ENCODE measurements at regions not wholly inside any gene's neighbourhood (a gene's known extent, or its start where the extent isn't known, plus 50 kb on each side); places are given as distances from the start of the nearest gene placed in this dataset.

- Histone ChIP-seq H3K27ac (no peak overlapping the region), H3K27me3 (no peaks in the 10 kb centered on the region), H3K36me3 (no peaks in the 10 kb centered on the region), H3K9ac (no peak overlapping the region), H4K20me1 (no peaks in the 10 kb centered on the region), H3K4me1 (no peaks in the 10 kb centered on the region), H3K4me3 (no peak overlapping the region), H3K9me3 (replicated peaks in 1 of 11) (peaks cover 0 to 10% (median 0%) of the 10 kb centered on the region in 11 experiments; a peak in 1 of 22 replicates), H3K4me2 (no peak overlapping the region)
- TF ChIP-seq Cebpa-rat (IDR thresholded peaks at IDR 0.05): no peak
Measured at GRCh38 chr1:83631851-83632250, 367.1 kb downstream of the TTLL7 start.

- no peak overlapping the region for H3K9ac ChIP-seq
- no peaks in the 10 kb centered on the region for H3K4me1 ChIP-seq
- H3K36me3 ChIP-seq: no peaks in the 10 kb centered on the region
- TF ChIP-seq Cebpa-rat (IDR thresholded peaks at IDR 0.05): no peak
- H3K9me3 ChIP-seq (replicated peaks in 1 of 11): peaks cover 0 to 10% (median 0%) of the 10 kb centered on the region in 11 experiments; a peak in 1 of 22 replicates
- H3K27ac ChIP-seq: no peak overlapping the region
- no peaks in the 10 kb centered on the region for H3K27me3 ChIP-seq
- H4K20me1 ChIP-seq: no peaks in the 10 kb centered on the region
- no peak overlapping the region for H3K4me3 ChIP-seq
- no peak overlapping the region for H3K4me2 ChIP-seq
Measured at GRCh38 chr1:83627045-83627444, 371.9 kb downstream of the TTLL7 start.

GRCh38 chr1:83626603-83627002 is 372.3 kb downstream of the TTLL7 start:
- Histone ChIP-seq H3K27ac (no peak overlapping the region), H3K9ac (no peak overlapping the region), H3K4me2 (no peak overlapping the region), H4K20me1 (no peaks in the 10 kb centered on the region), H3K9me3 (replicated peaks in 1 of 11) (peaks cover 0 to 10% (median 0%) of the 10 kb centered on the region in 11 experiments; a peak in 1 of 22 replicates), H3K4me1 (no peaks in the 10 kb centered on the region), H3K27me3 (no peaks in the 10 kb centered on the region), H3K36me3 (no peaks in the 10 kb centered on the region), H3K4me3 (no peak overlapping the region)
- TF ChIP-seq Cebpa-rat (IDR thresholded peaks at IDR 0.05): no peak

GRCh38 chr1:83625646-83626045 is 373.3 kb downstream of the TTLL7 start:
- Histone ChIP-seq H3K27ac (no peak overlapping the region), H4K20me1 (no peaks in the 10 kb centered on the region), H3K27me3 (no peaks in the 10 kb centered on the region), H3K9me3 (replicated peaks in 1 of 11) (peaks cover 0 to 10% (median 0%) of the 10 kb centered on the region in 11 experiments; a peak in 1 of 22 replicates), H3K36me3 (no peaks in the 10 kb centered on the region), H3K4me3 (no peak overlapping the region), H3K4me1 (no peaks in the 10 kb centered on the region), H3K4me2 (no peak overlapping the region), H3K9ac (no peak overlapping the region)
- no peak for TF ChIP-seq Cebpa-rat (IDR thresholded peaks at IDR 0.05)

GRCh38 chr1:83620016-83620415 is 378.9 kb downstream of the TTLL7 start:
- Histone ChIP-seq H3K4me3 (no peak overlapping the region), H3K27ac (no peak overlapping the region), H3K36me3 (no peaks in the 10 kb centered on the region), H3K4me1 (no peaks in the 10 kb centered on the region), H3K27me3 (no peaks in the 10 kb centered on the region), H3K9ac (no peak overlapping the region), H3K9me3 (replicated peaks in 1 of 11) (no peaks in the 10 kb centered on the region), H3K4me2 (no peak overlapping the region), H4K20me1 (no peaks in the 10 kb centered on the region)
- no peak for TF ChIP-seq Cebpa-rat (IDR thresholded peaks at IDR 0.05)

- no peaks in the 10 kb centered on the region for H3K36me3 ChIP-seq
- no peak overlapping the region for H3K27ac ChIP-seq
- no peak for TF ChIP-seq Cebpa-rat (IDR thresholded peaks at IDR 0.05)
- no peak overlapping the region for H3K4me3 ChIP-seq
- H3K27me3 ChIP-seq: no peaks in the 10 kb centered on the region
- no peak overlapping the region for H3K4me2 ChIP-seq
- H3K4me1 ChIP-seq: no peaks in the 10 kb centered on the region
- H4K20me1 ChIP-seq: no peaks in the 10 kb centered on the region
- no peak overlapping the region for H3K9ac ChIP-seq
- no peaks in the 10 kb centered on the region for H3K9me3 ChIP-seq (replicated peaks in 1 of 11)
Measured at GRCh38 chr1:83619170-83619896, 379.6 kb downstream of the TTLL7 start.

- no peak for TF ChIP-seq Cebpa-rat (IDR thresholded peaks at IDR 0.05)
- Histone ChIP-seq H3K36me3 (no peaks in the 10 kb centered on the region), H3K9ac (no peak overlapping the region), H3K27ac (no peak overlapping the region), H3K4me2 (no peak overlapping the region), H3K4me3 (no peak overlapping the region), H3K27me3 (no peaks in the 10 kb centered on the region), H3K4me1 (no peaks in the 10 kb centered on the region), H4K20me1 (no peaks in the 10 kb centered on the region), H3K9me3 (replicated peaks in 1 of 11) (no peaks in the 10 kb centered on the region)
Measured at GRCh38 chr1:83617883-83618282, 381.0 kb downstream of the TTLL7 start.

- TF ChIP-seq Cebpa-rat (IDR thresholded peaks at IDR 0.05): no peak
Measured at GRCh38 chr1:83615370-83615769, 383.6 kb downstream of the TTLL7 start.

GRCh38 chr1:83606416-83606955 is 392.4 kb downstream of the TTLL7 start:
- Histone ChIP-seq H3K4me3 (no peak overlapping the region), H3K4me1 (no peaks in the 10 kb centered on the region), H4K20me1 (no peaks in the 10 kb centered on the region), H3K9ac (no peak overlapping the region), H3K36me3 (no peaks in the 10 kb centered on the region), H3K27me3 (no peaks in the 10 kb centered on the region), H3K9me3 (replicated peaks in 1 of 11) (peaks cover 0 to 13% (median 8%) of the 10 kb centered on the region in 11 experiments; a peak in 12 of 22 replicates), H3K4me2 (no peak overlapping the region), H3K27ac (no peak overlapping the region)
- no peak for TF ChIP-seq Cebpa-rat (IDR thresholded peaks at IDR 0.05)

More at GRCh38 chr1:83615370-83615769, 383.6 kb downstream of the TTLL7 start:
- Histone ChIP-seq H3K4me2 (no peak overlapping the region), H3K4me1 (no peaks in the 10 kb centered on the region), H3K27ac (no peak overlapping the region), H3K9ac (no peak overlapping the region), H3K9me3 (replicated peaks in 1 of 11) (no peaks in the 10 kb centered on the region), H3K27me3 (no peaks in the 10 kb centered on the region), H3K36me3 (no peaks in the 10 kb centered on the region), H3K4me3 (no peak overlapping the region), H4K20me1 (no peaks in the 10 kb centered on the region)

GRCh38 chr1:83596331-83596730 is 402.6 kb downstream of the TTLL7 start:
- Histone ChIP-seq H3K27ac (no peak overlapping the region), H3K36me3 (no peaks in the 10 kb centered on the region), H3K27me3 (no peaks in the 10 kb centered on the region), H3K4me1 (no peaks in the 10 kb centered on the region), H3K9ac (no peak overlapping the region), H3K4me2 (no peak overlapping the region), H4K20me1 (no peaks in the 10 kb centered on the region), H3K4me3 (no peak overlapping the region), H3K9me3 (replicated peaks in 1 of 11) (peaks cover 5 to 23% (median 15%) of the 10 kb centered on the region in 11 experiments; a peak in 19 of 22 replicates)
- TF ChIP-seq Cebpa-rat (IDR thresholded peaks at IDR 0.05): no peak
